ENCODE measurements at regions not wholly inside any gene's neighbourhood (a gene's known extent, or its start where the extent isn't known, plus 50 kb on each side); places are given as distances from the start of the nearest gene placed in this dataset.

DNA sequence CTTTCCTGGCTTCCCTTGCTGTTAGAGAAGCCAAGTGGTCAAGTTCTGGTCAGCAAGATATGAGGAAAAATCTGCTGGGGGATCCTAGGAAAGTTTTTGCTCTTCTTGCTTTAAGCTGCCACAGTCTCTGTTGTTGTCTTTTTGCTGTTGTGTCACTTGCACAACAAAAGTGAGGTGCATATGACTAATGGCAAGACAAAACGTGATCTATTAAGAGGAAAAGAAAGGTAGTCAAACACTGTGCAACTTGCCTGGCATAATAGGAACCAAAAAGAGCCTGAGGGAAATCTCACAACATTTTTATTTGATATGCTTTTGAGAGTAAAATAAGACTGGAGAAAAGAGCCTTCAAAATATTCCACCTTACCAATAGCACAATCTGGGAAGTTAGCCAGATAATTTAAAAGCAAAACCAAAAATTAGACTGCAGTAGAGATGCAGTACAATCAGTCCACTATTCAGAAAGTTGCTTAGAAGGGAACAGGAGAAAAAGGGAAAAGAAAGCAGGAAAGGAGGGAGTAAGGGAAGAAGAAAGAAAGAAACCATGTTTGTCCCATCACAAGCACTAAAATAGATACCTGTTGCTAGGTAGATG, 110.0 kb upstream of the SLC4A7 start:
- H3K27me3 ChIP-seq (ENCODE audit: control insufficient read depth in 2 of 2, insufficient read depth in 2 of 2, low read length in 2 of 2), result no peaks in the 10 kb centered on the region
- TF ChIP-seq MAX (IDR thresholded peaks at IDR 0.05; ENCODE audit: insufficient read depth, insufficient read length) (no peak), MYC (IDR thresholded peaks at IDR 0.05; ENCODE audit: low read depth, low read length) (no peak), FOS (IDR thresholded peaks at IDR 0.05; ENCODE audit: borderline replicate concordance, insufficient read depth, low read length) (no peak), POLR2A (IDR thresholded peaks at IDR 0.05; ENCODE audit: low read depth, low read length) (no peak), JUN (IDR thresholded peaks at IDR 0.05; ENCODE audit: borderline replicate concordance, insufficient read depth, insufficient read length, low read depth) (no peak), GATA2 (IDR thresholded peaks at IDR 0.05; ENCODE audit: insufficient read depth, insufficient read length, low read depth, low read length) (no peak), POLR2AphosphoS5 (IDR thresholded peaks at IDR 0.05; ENCODE audit: insufficient read depth, low read depth, low read length) (no peak), CTCF (IDR thresholded peaks at IDR 0.05; ENCODE audit: extremely low read depth in 1 of 2, insufficient read depth in 1 of 2, low read depth in 1 of 2, low read length in 2 of 2) (no peak), EZH2 (IDR thresholded peaks at IDR 0.05; ENCODE audit: borderline replicate concordance, low read depth, low read length, severe bottlenecking) (no peak)
- no peaks in the 10 kb centered on the region for H3K9me1 ChIP-seq (replicated peaks; ENCODE audit: control insufficient read depth, extremely low read depth, insufficient read depth, low read length)
- H3K4me2 ChIP-seq (ENCODE audit: insufficient read depth, low read length), result no peak overlapping the region
- no peaks in the 10 kb centered on the region for H4K20me1 ChIP-seq (replicated peaks; ENCODE audit: control insufficient read depth, extremely low read depth, insufficient read depth, low read length)
- H2AFZ ChIP-seq (ENCODE audit: low read depth, low read length), result no peak overlapping the region
- peaks cover 47% of the 10 kb centered on the region for H3K4me1 ChIP-seq (ENCODE audit: control insufficient read depth, extremely low read depth, insufficient read depth, low read length)
- ChIA-PET POLR2A (interaction anchor here (0.6 to 0.7 kb wide), 2 partner anchors 111 to 732 kb away, joined by 3 to 6 read pairs; no protein-coding TSS in a partner anchor), CTCF (interaction anchor here (1.9 to 2.9 kb wide), 2 partner anchors 11 to 87 kb away, joined by 4 to 12 read pairs; no protein-coding TSS in a partner anchor)
- no peak for DNase-seq (ENCODE audit: low read depth, low spot score)
- dilution Hi-C loops (cut with MboI; ENCODE audit: extremely low pct_ligation_motif_present, low sequenced_read_pairs), result no loop called here
- intact Hi-C loops (cut with micrococcal nuclease), result no loop called here
- no peak overlapping the region for H3K4me3 ChIP-seq (replicated peaks in 1 of 3; ENCODE audit: insufficient read depth in 1 of 3, low read depth in 1 of 3, low read length in 3 of 3)
- BruUV-seq (replicated peaks), result no TSS peak
- no peaks in the 10 kb centered on the region for H3K36me3 ChIP-seq (ENCODE audit: control insufficient read depth in 2 of 2, extremely low read depth in 1 of 2, insufficient read depth in 2 of 2, low read length in 2 of 2)
- H3K9me3 ChIP-seq (replicated peaks; ENCODE audit: control insufficient read depth, insufficient read depth, low read length), result no peaks in the 10 kb centered on the region
- H3K9ac ChIP-seq (replicated peaks; ENCODE audit: extremely low read depth, insufficient read depth, low read length), result no peak overlapping the region
- H3K27ac ChIP-seq (ENCODE audit: insufficient read depth, low read depth, low read length), result no peak overlapping the region
- FAIRE-seq, result no peak
- H3K79me2 ChIP-seq (ENCODE audit: control insufficient read depth, insufficient read depth, low read length), result no peaks in the 10 kb centered on the region

Data from endothelial cell of umbilical vein (primary cell).